ENCODE measurements at regions not wholly inside any gene's neighbourhood (a gene's known extent, or its start where the extent isn't known, plus 50 kb on each side); places are given as distances from the start of the nearest gene placed in this dataset.

DNA sequence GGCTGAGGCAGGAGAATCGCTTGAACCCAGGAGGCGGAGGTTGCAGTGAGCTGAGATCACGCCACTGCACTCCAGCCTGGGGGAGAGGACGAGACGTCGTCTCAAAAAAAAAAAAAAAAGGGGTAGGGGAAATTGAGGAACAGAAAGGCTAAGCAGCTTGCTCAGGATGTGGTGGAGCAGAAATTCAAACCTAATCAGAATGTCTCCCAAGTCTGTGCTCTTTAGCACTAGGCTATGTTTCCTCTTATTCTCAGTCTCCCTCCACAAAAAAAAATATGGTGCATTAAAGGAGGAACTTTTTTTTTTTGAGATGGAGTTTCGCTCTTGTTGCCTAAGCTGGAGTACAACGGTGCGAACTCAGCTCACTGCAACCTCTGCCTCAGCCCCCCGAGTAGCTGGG, 114.2 kb downstream of the SLC16A1 start:
- Histone ChIP-seq H3K9me3 (ENCODE audit: control insufficient read depth, insufficient read depth, low read depth, low read length) (no peaks in the 10 kb centered on the region), H3K4me1 (ENCODE audit: control insufficient read depth, insufficient read depth, low read length) (peaks cover 3% of the 10 kb centered on the region; the same call in 1 of the 2 replicates), H3K4me3 (ENCODE audit: low read depth, low read length) (no peak overlapping the region), H3K27ac (ENCODE audit: extremely low read depth, low read depth, low read length) (no peak overlapping the region), H3K36me3 (ENCODE audit: control insufficient read depth in 2 of 2, insufficient read depth in 1 of 2, low read length in 2 of 2) (no peaks in the 10 kb centered on the region; a peak in 1 of 3 replicates)
- POLR2A ChIA-PET = no interaction called here
- CTCF ChIA-PET = interaction anchor here (0.7 kb wide), 1 partner anchor 126 kb away, joined by 4 read pairs; no protein-coding TSS in a partner anchor
- TF ChIP-seq, protein P1, sequence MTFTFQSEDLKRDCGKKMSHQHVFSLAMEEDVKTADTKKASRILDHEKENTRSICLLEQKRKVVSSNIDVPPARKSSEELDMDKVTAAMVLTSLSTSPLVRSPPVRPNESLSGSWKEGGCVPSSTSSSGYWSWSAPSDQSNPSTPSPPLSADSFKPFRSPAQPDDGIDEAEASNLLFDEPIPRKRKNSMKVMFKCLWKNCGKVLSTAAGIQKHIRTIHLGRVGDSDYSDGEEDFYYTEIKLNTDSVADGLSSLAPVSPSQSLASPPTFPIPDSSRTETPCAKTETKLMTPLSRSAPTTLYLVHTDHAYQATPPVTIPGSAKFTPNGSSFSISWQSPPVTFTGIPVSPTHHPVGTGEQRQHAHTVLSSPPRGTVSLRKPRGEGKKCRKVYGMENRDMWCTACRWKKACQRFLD (tag by site-specific recombination; IDR thresholded peaks at IDR 0.05) = no peak
- TF ChIP-seq SETDB1 (IDR thresholded peaks at IDR 0.05; ENCODE audit: insufficient read length, low read length) = no peak
- no peak for TF ChIP-seq ZNF324 (tag by site-specific recombination; IDR thresholded peaks at IDR 0.05)
- TF ChIP-seq, protein P2, sequence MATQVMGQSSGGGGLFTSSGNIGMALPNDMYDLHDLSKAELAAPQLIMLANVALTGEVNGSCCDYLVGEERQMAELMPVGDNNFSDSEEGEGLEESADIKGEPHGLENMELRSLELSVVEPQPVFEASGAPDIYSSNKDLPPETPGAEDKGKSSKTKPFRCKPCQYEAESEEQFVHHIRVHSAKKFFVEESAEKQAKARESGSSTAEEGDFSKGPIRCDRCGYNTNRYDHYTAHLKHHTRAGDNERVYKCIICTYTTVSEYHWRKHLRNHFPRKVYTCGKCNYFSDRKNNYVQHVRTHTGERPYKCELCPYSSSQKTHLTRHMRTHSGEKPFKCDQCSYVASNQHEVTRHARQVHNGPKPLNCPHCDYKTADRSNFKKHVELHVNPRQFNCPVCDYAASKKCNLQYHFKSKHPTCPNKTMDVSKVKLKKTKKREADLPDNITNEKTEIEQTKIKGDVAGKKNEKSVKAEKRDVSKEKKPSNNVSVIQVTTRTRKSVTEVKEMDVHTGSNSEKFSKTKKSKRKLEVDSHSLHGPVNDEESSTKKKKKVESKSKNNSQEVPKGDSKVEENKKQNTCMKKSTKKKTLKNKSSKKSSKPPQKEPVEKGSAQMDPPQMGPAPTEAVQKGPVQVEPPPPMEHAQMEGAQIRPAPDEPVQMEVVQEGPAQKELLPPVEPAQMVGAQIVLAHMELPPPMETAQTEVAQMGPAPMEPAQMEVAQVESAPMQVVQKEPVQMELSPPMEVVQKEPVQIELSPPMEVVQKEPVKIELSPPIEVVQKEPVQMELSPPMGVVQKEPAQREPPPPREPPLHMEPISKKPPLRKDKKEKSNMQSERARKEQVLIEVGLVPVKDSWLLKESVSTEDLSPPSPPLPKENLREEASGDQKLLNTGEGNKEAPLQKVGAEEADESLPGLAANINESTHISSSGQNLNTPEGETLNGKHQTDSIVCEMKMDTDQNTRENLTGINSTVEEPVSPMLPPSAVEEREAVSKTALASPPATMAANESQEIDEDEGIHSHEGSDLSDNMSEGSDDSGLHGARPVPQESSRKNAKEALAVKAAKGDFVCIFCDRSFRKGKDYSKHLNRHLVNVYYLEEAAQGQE (tag by site-specific recombination; IDR thresholded peaks at IDR 0.05) = no peak
- TF ChIP-seq ZNF174 (tag by site-specific recombination; IDR thresholded peaks at IDR 0.05) = no peak
- no peak for TF ChIP-seq FEZF1 (tag by site-specific recombination; IDR thresholded peaks at IDR 0.05)
- TF ChIP-seq ZXDB (tag by site-specific recombination; IDR thresholded peaks at IDR 0.05) = no peak
- TF ChIP-seq, protein P3, sequence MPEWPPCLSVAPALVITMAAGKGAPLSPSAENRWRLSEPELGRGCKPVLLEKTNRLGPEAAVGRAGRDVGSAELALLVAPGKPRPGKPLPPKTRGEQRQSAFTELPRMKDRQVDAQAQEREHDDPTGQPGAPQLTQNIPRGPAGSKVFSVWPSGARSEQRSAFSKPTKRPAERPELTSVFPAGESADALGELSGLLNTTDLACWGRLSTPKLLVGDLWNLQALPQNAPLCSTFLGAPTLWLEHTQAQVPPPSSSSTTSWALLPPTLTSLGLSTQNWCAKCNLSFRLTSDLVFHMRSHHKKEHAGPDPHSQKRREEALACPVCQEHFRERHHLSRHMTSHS (tag by site-specific recombination; IDR thresholded peaks at IDR 0.05) = no peak
- TF ChIP-seq ZNF785 (tag by site-specific recombination; IDR thresholded peaks at IDR 0.05) = no peak
- no peak for TF ChIP-seq ZFP41 (tag by site-specific recombination; IDR thresholded peaks at IDR 0.05; ENCODE audit: borderline replicate concordance)
- no peak for TF ChIP-seq ZBTB1 (tag by site-specific recombination; IDR thresholded peaks at IDR 0.05)
- no peak for TF ChIP-seq ZNF768 (tag by site-specific recombination; IDR thresholded peaks at IDR 0.05)
- no peak for TF ChIP-seq HOXA7 (CRISPR knock-in tag; IDR thresholded peaks at IDR 0.05; ENCODE audit: borderline replicate concordance)
- TF ChIP-seq ZNF112 (tag by site-specific recombination; IDR thresholded peaks at IDR 0.05) = no peak

DNA sequence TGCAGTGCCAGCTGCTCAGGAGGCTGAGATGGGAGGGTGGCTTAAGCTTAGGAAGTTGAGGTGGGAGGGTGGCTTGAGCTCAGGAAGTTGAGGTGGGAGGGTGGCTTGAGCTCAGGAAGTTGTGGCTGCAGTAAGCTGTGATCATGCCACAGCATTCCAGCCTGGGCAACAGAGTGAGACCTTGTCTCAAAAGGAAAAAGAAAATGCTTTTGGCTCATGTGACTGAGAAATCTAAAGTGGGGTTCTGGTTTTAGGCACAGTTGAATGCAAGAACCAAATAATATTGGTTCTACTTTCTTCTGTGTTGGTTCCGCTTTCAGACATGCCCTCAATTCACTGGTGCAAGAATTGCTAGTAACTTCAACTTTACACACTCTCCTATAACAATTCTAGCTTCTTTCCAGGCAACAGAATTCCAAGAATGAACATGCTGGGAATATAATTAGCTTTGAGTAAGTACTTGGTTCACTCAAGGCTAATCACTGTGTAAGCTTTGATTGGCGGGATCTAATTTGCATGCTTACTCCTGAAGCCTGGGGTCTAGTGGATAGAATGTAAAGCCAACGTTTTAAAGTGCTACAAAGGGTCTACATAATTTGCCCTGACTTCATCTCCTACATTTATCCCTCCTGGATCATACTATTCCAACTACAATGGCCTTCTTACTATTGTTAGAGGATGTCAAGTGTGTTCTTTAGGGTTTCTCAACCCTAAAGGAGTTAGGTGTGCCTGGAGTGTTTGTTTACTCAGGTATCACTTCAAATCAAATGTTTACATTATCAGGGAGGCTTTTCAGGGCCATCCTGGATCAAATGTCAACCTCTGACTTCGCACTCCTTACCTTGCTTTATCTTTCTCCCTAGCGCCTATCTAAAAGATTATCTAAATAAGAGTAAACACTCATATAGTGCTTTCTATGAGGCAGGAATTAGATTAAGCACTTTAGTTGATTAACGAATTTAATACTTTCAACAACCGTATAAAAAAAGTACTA, 115.1 kb downstream of the SLC16A1 start:
- Histone ChIP-seq H3K4me1 (ENCODE audit: control insufficient read depth, insufficient read depth, low read length) (peaks cover 3% of the 10 kb centered on the region; the same call in 1 of the 2 replicates), H3K4me3 (ENCODE audit: low read depth, low read length) (no peak overlapping the region), H3K36me3 (ENCODE audit: control insufficient read depth in 2 of 2, insufficient read depth in 1 of 2, low read length in 2 of 2) (no peaks in the 10 kb centered on the region; a peak in 1 of 3 replicates), H3K27ac (ENCODE audit: extremely low read depth, low read depth, low read length) (no peak overlapping the region), H3K9me3 (ENCODE audit: control insufficient read depth, insufficient read depth, low read depth, low read length) (no peaks in the 10 kb centered on the region)
- POLR2A ChIA-PET = no interaction called here
- CTCF ChIA-PET = interaction anchor here (0.7 to 0.9 kb wide), 2 partner anchors 125 to 129 kb away, joined by 3 read pairs; no protein-coding TSS in a partner anchor
- TF ChIP-seq ZNF132 (tag by site-specific recombination; IDR thresholded peaks at IDR 0.05; ENCODE audit: borderline replicate concordance) = no peak
- no peak for TF ChIP-seq ZNF76 (tag by site-specific recombination; IDR thresholded peaks at IDR 0.05; ENCODE audit: borderline replicate concordance, low read depth)
- TF ChIP-seq KLF7 (tag by site-specific recombination; IDR thresholded peaks at IDR 0.05; ENCODE audit: borderline replicate concordance) = no peak; the same call in 1 of the 2 replicates
- no peak for TF ChIP-seq ZNF394 (tag by site-specific recombination; IDR thresholded peaks at IDR 0.05; ENCODE audit: borderline replicate concordance)
- no peak for TF ChIP-seq ZNF248 (tag by site-specific recombination; IDR thresholded peaks at IDR 0.05)
- no peak for TF ChIP-seq ZFP41 (tag by site-specific recombination; IDR thresholded peaks at IDR 0.05; ENCODE audit: borderline replicate concordance)
- TF ChIP-seq ZNF654 (tag by site-specific recombination; IDR thresholded peaks at IDR 0.05; ENCODE audit: low read depth) = no peak
- TF ChIP-seq ZNF514 (tag by site-specific recombination; IDR thresholded peaks at IDR 0.05) = no peak
- TF ChIP-seq ZFP69B (tag by site-specific recombination; IDR thresholded peaks at IDR 0.05) = no peak
- TF ChIP-seq ZNF660 (tag by site-specific recombination; IDR thresholded peaks at IDR 0.05) = no peak
- TF ChIP-seq ZSCAN30 (tag by site-specific recombination; IDR thresholded peaks at IDR 0.05) = no peak
- TF ChIP-seq SETDB1 (IDR thresholded peaks at IDR 0.05; ENCODE audit: insufficient read length, low read length) = no peak
- TF ChIP-seq ZNF426 (tag by site-specific recombination; IDR thresholded peaks at IDR 0.05) = no peak
- no peak for TF ChIP-seq ZNF707 (tag by site-specific recombination; IDR thresholded peaks at IDR 0.05)
- TF ChIP-seq ZNF768 (tag by site-specific recombination; IDR thresholded peaks at IDR 0.05) = no peak
- TF ChIP-seq, protein P4, sequence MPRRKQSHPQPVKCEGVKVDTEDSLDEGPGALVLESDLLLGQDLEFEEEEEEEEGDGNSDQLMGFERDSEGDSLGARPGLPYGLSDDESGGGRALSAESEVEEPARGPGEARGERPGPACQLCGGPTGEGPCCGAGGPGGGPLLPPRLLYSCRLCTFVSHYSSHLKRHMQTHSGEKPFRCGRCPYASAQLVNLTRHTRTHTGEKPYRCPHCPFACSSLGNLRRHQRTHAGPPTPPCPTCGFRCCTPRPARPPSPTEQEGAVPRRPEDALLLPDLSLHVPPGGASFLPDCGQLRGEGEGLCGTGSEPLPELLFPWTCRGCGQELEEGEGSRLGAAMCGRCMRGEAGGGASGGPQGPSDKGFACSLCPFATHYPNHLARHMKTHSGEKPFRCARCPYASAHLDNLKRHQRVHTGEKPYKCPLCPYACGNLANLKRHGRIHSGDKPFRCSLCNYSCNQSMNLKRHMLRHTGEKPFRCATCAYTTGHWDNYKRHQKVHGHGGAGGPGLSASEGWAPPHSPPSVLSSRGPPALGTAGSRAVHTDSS (tag by site-specific recombination; IDR thresholded peaks at IDR 0.05) = 0 out of 2 replicates have a peak, but pooled peaks have one; percentile 8

Measured in HEK293 (cell line).